GM12892 (cell line): ENCODE measurements at regions not wholly inside any gene's neighbourhood (a gene's known extent, or its start where the extent isn't known, plus 50 kb on each side); places are given as distances from the start of the nearest gene placed in this dataset.

ENCODE experiments used
- POLR2A ChIP-seq: IDR thresholded peaks from 2 replicates; pipeline ENCODE4 v1.6.1; 2011; ENCODE audit warnings: low read depth, low read length, control low read depth
- POLR2AphosphoS5 ChIP-seq: IDR thresholded peaks from 2 replicates; pipeline ENCODE4 v1.6.1; 2011; ENCODE audit warnings: low read depth, low read length, control low read depth
- TAF1 ChIP-seq: IDR thresholded peaks from 2 replicates; pipeline ENCODE4 v1.6.1; 2011; ENCODE audit warnings: low read depth, mild to moderate bottlenecking, control low read depth, low read length, borderline replicate concordance

DNA sequence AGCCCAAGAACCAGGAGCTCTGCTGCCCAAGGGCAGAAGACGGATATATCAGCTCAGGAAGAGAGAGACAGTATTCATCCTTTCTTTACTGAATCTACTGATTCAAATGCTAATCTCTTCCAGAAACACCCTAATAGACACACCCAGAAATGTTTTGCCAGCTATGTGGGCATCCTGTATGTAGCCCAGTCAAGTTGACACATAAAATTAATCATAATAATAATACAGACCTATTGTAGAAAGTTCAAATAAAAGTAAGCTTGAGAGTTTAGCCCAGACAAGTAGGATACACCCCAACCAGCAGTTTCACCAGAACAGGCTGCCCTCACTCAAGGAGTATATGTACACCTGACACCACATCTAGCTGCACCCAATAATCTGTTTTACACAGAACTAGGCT, 73.9 kb upstream of the VGLL2 start:
- TF ChIP-seq POLR2A: no peak
- TF ChIP-seq POLR2AphosphoS5: no peak
- no peak for TF ChIP-seq TAF1
